ENCODE measurements at regions not wholly inside any gene's neighbourhood (a gene's known extent, or its start where the extent isn't known, plus 50 kb on each side); places are given as distances from the start of the nearest gene placed in this dataset.

DNA sequence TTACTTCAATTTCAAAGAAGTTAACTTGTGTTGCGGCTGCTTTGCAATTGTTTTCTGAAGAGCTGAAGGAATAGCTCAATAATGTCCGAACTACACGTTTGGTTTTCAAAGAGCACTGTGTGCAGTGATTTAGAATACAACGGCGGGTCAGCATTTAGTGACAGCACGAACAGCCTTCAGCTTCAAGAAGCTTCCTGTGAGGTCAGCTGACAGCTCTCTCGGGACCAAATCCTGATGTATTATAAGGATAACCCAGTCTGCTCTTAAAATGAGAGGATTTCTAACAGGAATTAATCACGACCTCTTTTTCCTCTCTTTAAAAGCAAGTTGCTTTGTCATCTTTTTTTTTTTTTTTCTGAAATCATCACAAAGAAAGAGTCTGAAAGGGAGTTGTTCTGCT lies 97.9 kb upstream of the UNC13C start:
- Histone ChIP-seq H3K4me1 (no peaks in the 10 kb centered on the region), H3K27ac (no peak overlapping the region), H3K27me3 (no peaks in the 10 kb centered on the region), H3K36me3 (no peaks in the 10 kb centered on the region), H3K9me3 (no peaks in the 10 kb centered on the region), H3K4me3 (no peak overlapping the region)
- TF ChIP-seq POLR2A (IDR thresholded peaks at IDR 0.05) (no peak), EP300 (IDR thresholded peaks at IDR 0.05) (no peak), CTCF (IDR thresholded peaks at IDR 0.05) (no peak), POLR2AphosphoS5 (IDR thresholded peaks at IDR 0.05) (no peak)
- DNase-seq (ENCODE audit: low spot score in 2 of 2): no peak
- whole genome bisulfite sequencing: 60% methylated on average over 8 of the region's 8 CpGs

DNA sequence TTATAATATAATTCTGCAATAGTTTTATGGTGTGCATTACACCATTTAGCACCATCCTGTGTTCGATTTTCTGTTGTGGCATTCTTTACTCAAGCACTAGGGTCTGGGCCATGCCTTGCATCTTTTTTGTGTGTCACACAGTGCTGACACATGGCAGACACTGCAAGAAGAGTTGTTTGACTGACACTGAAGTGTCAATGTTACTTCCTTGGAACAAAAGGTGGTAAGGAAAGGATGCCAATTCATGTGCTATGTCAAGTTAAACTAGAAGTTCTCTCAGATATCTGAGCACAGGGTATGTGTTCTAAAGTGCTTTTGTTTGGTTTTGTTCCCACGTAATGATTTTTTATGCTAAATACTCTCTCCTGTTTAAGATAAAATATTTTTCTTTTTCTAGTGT lies 102.5 kb upstream of the UNC13C start:
- Histone ChIP-seq H3K4me3 (no peak overlapping the region), H3K36me3 (no peaks in the 10 kb centered on the region), H3K4me1 (no peaks in the 10 kb centered on the region), H3K9me3 (no peaks in the 10 kb centered on the region), H3K27me3 (no peaks in the 10 kb centered on the region), H3K27ac (no peak overlapping the region)
- no peak for TF ChIP-seq POLR2AphosphoS5 (IDR thresholded peaks at IDR 0.05)
- TF ChIP-seq POLR2A (IDR thresholded peaks at IDR 0.05): no peak
- no peak for TF ChIP-seq EP300 (IDR thresholded peaks at IDR 0.05)
- TF ChIP-seq CTCF (IDR thresholded peaks at IDR 0.05): no peak
- no peak for DNase-seq (ENCODE audit: low spot score in 2 of 2)
- WGBS: 80% methylated on average over 2 of the region's 2 CpGs

- no peaks in the 10 kb centered on the region for H3K36me3 ChIP-seq
- no peak for DNase-seq (ENCODE audit: low spot score in 2 of 2)
- H3K4me1 ChIP-seq: no peaks in the 10 kb centered on the region
- 83% methylated on average over 1 of the region's 1 CpG for WGBS
- H3K4me3 ChIP-seq: no peak overlapping the region
- no peaks in the 10 kb centered on the region for H3K27me3 ChIP-seq
- no peaks in the 10 kb centered on the region for H3K9me3 ChIP-seq
- TF ChIP-seq POLR2A (IDR thresholded peaks at IDR 0.05) (no peak), CTCF (IDR thresholded peaks at IDR 0.05) (no peak), POLR2AphosphoS5 (IDR thresholded peaks at IDR 0.05) (no peak), EP300 (IDR thresholded peaks at IDR 0.05) (no peak)
- H3K27ac ChIP-seq: no peak overlapping the region
Measured at GRCh38 chr15:53875139-53875538, 103.1 kb upstream of the UNC13C start.

DNA sequence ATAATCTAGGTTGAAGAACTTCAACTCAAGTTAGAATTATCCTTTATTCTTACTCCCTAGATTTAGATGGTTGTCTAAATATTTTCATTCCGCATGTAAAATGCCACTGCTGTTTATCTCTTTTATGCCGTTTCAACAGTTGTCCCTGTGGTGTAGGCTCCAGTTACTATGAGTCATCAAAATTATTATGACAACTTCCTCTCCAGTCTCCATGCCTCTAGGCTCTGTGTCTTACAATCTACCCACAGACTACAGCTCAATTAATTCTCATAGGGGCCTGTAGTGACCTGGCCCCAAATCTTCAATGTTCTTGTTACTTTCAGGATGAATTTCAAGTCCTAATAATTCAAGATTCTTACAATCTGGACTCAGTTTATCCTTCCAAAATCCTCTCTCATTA lies 105.8 kb upstream of the UNC13C start:
- Histone ChIP-seq H3K4me1 (no peaks in the 10 kb centered on the region), H3K27ac (no peak overlapping the region), H3K9me3 (no peaks in the 10 kb centered on the region), H3K4me3 (no peak overlapping the region), H3K27me3 (no peaks in the 10 kb centered on the region), H3K36me3 (no peaks in the 10 kb centered on the region)
- DNase-seq (ENCODE audit: low spot score in 2 of 2): no peak
- TF ChIP-seq POLR2AphosphoS5 (IDR thresholded peaks at IDR 0.05) (no peak), POLR2A (IDR thresholded peaks at IDR 0.05) (no peak), CTCF (IDR thresholded peaks at IDR 0.05) (no peak), EP300 (IDR thresholded peaks at IDR 0.05) (no peak)
- WGBS: 48% methylated on average over 2 of the region's 2 CpGs

GRCh38 chr15:53869806-53870073 lies 108.5 kb upstream of the UNC13C start:
- H3K4me3 ChIP-seq: no peak overlapping the region
- no peaks in the 10 kb centered on the region for H3K36me3 ChIP-seq
- no peak overlapping the region for H3K27ac ChIP-seq
- WGBS: 80% methylated on average over 1 of the region's 1 CpG
- DNase-seq (ENCODE audit: low spot score in 2 of 2): no peak
- H3K27me3 ChIP-seq: no peaks in the 10 kb centered on the region
- H3K9me3 ChIP-seq: no peaks in the 10 kb centered on the region
- TF ChIP-seq EP300 (IDR thresholded peaks at IDR 0.05) (no peak), POLR2A (IDR thresholded peaks at IDR 0.05) (no peak), CTCF (IDR thresholded peaks at IDR 0.05) (no peak)
- H3K4me1 ChIP-seq: no peaks in the 10 kb centered on the region
